NCI-H2227 treated with DMSO at 0.1 percent for 48 hours (cell line): ENCODE measurements at regions not wholly inside any gene's neighbourhood (a gene's known extent, or its start where the extent isn't known, plus 50 kb on each side); places are given as distances from the start of the nearest gene placed in this dataset.
"Not testable (repeated sequence)": the region's sequence is repeated elsewhere in the genome, so short reads cannot be mapped to it uniquely, and the experiment has no call there.

Source experiments
- DNase-seq: peaks from one replicate; lab custom pipeline; 2025; lab: John Stamatoyannopoulos, UW

GRCh38 chr6:147973806-147974205 is 368.8 kb upstream of the SASH1 start:
- DNase-seq: no peak

- no peak for DNase-seq
These were observed 368.3 kb upstream of the SASH1 start for GRCh38 chr6:147974376-147974775.

DNA sequence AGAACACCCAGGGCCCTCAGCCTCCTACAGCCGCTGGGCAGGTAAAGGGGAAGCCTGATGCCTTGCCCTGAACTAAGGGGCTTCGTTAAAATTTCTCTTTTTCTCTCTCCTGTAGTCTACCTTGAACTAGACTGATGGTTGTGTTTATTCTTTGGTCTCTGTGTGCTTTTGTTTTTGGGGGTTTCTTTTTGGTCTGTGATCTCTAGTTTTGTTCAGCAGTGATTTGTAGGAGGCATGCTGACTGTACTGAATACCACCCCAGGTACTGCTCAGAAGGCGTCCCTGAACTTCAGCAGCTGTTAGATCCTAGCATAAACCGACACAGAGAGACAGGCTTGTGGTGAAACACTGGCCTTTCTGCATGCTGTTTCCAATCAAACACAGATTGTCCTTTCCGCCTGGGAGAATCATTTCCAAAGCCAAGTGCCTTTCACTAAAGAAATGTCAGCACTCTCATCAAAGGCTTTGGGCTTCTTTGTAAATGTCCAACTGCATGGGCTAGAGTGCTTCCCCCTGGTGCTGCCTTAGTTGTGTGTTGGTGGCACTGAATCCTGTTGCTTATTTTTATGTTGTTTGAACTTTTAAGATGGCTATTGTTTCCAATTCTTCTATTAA is 364.7 kb upstream of the SASH1 start:
- no peak for DNase-seq

- DNase-seq: no peak
These were observed 362.7 kb upstream of the SASH1 start for GRCh38 chr6:147979966-147980365.

- DNase-seq: no peak
These were observed 358.9 kb upstream of the SASH1 start for GRCh38 chr6:147983581-147984366.

GRCh38 chr6:147986846-147987245 is 355.8 kb upstream of the SASH1 start:
- DNase-seq: peak; percentile 42

- no peak for DNase-seq
These were observed 352.5 kb upstream of the SASH1 start for GRCh38 chr6:147990159-147990558.

GRCh38 chr6:147991961-147992360 is 350.7 kb upstream of the SASH1 start:
- DNase-seq: no peak

GRCh38 chr6:147999001-147999540 is 343.6 kb upstream of the SASH1 start:
- no peak for DNase-seq

DNA sequence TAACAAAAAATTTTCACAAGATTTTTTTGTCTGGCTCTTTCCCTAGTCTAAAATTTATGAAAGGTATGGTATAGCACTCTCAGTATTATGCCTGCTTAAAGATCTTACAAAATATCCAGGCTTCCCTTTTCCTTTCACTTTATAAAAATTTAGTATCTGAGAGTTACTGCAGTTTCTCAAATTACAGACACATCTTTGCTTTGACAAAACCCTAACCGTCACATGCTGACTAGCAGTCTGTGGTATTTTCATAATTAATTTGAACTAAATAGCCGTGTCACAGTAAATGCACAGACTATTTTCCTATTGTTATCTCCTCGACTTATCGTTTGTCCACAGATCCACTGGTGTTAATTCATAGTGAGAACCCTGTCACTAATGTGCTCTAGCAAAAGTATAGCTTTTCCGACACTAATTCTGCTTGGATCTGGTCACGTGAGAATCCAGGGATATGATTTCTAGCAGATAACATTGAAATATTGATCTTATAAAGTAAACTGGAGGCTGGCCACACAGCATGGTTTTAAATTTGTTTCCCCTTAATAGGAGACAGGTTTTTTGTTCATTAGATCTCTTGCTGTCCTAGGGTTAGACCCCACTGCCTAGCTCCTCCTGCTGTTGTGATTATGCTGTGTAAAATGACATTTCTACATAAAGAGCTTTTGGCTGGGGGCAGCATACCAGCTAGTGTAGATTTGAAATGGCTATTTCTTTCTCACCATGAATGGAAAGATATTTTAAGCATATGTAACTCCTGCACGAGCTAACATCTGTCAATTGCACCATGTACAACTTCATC is 340.6 kb upstream of the SASH1 start:
- DNase-seq: no peak

DNA sequence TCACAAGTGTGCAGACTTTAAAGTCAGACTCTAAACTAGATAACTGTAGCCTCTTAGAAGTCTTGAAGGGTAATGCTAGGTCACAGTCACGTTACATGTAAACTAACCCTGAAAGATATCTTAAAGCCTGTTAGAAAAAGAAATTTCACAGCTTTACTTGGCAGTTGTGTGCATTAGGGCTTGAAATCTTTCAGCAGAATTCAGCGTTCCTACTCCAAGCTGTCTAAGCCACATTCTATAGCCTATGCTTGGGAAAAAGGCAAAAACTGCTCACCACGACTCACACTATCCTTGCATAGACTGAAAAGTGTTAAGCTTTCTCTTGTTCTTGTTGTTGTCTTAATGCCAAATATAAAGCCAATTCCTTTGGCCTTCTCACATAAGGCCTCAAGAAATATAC is 338.0 kb upstream of the SASH1 start:
- no peak for DNase-seq

GRCh38 chr6:148005806-148006205 is 336.8 kb upstream of the SASH1 start:
- no peak for DNase-seq

- not testable (repeated sequence) for DNase-seq
These were observed 332.1 kb upstream of the SASH1 start for GRCh38 chr6:148010516-148010915.

- no peak for DNase-seq
These were observed 326.6 kb upstream of the SASH1 start for GRCh38 chr6:148016013-148016412.

GRCh38 chr6:148021165-148021564 is 321.5 kb upstream of the SASH1 start:
- no peak for DNase-seq

- DNase-seq: no peak
These were observed 320.9 kb upstream of the SASH1 start for GRCh38 chr6:148021699-148022098.

GRCh38 chr6:148022279-148022678 is 320.4 kb upstream of the SASH1 start:
- not testable (repeated sequence) for DNase-seq

DNA sequence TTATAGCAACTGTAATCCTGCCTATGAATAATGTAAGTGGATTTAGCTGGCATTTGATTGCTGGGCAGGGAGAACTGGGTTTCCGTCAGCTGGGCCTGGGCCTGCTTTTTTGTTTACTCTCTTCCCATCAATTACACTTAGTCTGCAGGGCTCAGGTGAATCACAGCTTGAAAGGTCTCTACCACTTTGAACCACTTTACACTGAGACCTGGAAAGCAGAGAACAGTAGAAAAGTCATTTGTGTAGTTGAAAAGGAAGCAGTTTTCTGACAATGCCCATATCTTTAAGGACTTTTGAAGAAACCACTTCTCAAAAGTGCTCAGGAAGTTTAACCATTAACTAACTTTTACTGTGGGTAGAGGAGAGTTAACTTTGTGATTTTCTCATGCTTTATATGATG is 315.4 kb upstream of the SASH1 start:
- DNase-seq: no peak

DNA sequence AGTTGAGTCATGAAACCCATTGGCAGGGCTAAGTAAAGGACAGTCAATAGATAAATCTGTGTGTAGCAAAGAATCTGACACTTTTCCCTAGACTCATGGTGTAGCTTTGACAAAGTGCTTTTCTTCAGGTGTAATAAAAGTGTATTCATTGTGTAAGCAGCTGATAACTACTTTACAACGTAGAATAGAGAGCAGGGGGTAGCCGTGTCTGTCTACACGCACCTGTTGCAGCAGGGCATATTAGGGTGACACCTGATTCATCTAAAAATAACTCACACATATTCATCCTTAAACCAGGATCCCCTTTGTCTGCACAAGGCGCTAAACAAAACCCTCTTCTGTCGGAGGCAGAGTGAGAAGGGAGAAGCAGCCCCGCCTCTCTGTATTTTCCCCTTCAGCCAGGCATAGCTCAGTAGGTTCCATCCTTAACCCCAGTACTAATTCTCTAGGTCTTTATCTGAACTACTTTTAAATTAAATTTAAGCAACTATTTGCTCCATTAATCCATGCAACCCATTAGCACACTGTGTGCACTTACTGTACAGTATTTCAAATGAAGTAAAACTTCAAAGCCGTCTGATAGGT is 306.7 kb upstream of the SASH1 start:
- DNase-seq: no peak

- DNase-seq: no peak
These were observed 305.1 kb upstream of the SASH1 start for GRCh38 chr6:148037496-148037895.

DNA sequence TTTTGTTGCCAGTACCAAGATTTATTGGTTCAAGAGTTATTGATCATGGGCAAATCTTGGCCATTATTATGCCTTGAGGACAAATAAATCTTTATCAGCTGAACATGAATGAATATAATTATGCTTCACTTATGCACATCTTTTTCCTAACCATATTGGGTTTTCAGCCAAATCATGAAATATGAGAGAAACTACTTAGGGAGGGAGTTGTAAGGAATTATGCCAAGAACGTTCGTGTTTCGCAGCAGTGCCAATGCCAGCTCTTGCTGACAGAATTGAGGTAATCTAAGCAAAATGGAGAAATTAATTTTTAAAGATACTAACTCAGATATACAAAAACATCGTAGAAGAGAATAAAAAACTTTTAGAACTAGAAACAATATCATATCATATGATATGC is 301.1 kb upstream of the SASH1 start:
- DNase-seq: no peak

DNA sequence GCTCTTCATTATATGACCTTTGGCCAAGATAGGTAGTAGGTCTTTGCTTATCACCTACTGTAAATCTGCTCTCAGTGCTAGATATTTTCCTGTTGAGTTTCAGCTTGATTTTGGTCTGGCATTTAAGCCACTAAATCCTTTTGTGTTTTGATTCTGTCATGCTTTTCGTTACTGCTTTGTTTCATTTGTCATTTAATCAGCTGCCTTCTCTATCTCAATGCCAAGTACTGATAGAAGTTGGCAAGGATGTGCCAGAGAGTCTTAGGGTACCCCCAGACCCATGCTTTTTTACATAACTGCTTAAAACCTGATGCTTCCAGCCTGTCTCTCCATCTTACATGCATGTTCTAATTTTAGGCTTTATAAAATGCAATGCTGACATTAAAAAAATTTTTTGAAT is 300.1 kb upstream of the SASH1 start:
- no peak for DNase-seq
